ENCODE measurements at regions not wholly inside any gene's neighbourhood (a gene's known extent, or its start where the extent isn't known, plus 50 kb on each side); places are given as distances from the start of the nearest gene placed in this dataset.

- TF ChIP-seq CTCF (IDR thresholded peaks at IDR 0.05 in 2 of 3, conservative IDR thresholded peaks at IDR 0.05 in 1 of 3; ENCODE audit: insufficient read depth in 2 of 3, low read depth in 1 of 3, low read length in 3 of 3) (no peak), HMG20A (CRISPR knock-in tag; conservative IDR thresholded peaks at IDR 0.05) (no peak)
Measured at GRCh38 chrX:25717122-25717521, 421.0 kb upstream of the MAGEB18 start.

All from K562 (cell line).